IMR-90 (cell line): ENCODE measurements at regions not wholly inside any gene's neighbourhood (a gene's known extent, or its start where the extent isn't known, plus 50 kb on each side); places are given as distances from the start of the nearest gene placed in this dataset.

Source experiments
- ATAC-seq: fragments of 200-7000 bp; cut with Tn5 transposase; 2 replicates; pipeline ENCODE4 v1.9.1; 2020; ENCODE audit warnings: low read depth, mild to moderate bottlenecking, moderate library complexity
- BruUV-seq: library from RNA; stranded (reverse); fragments of 400-500 nt; replicated peaks from 2 replicates; lab custom pipeline; 2021; lab: Mats Ljungman, UMichigan
- CTCF ChIA-PET: fragments of 300-600 bp; formaldehyde crosslinking; extraction: SDS; loops from one replicate; lab custom pipeline; 2021; ENCODE audit warnings: antibody characterized with exemption; lab: Yijun Ruan, JAX
- POLR2A ChIA-PET: fragments of 300-600 bp; sonication (Branson Sonifier 250); formaldehyde crosslinking; loops from one replicate; lab custom pipeline; 2022; ENCODE audit warnings: antibody characterized with exemption; ENCODE audit not compliant: unreplicated experiment; lab: Charles Lee
- DNase-seq: peaks from one replicate; pipeline ENCODE4 v3.0.0; 2013
- H2AFZ ChIP-seq: replicated peaks from 2 replicates; pipeline ENCODE3; 2013; ENCODE audit warnings: low read length, mild to moderate bottlenecking; ENCODE audit not compliant: poor library complexity
- H2AK5ac ChIP-seq: 2 replicates; pipeline ENCODE4 v1.6.1; 2013; ENCODE audit warnings: low read depth, low read length, inconsistent platforms
- H2AK9ac ChIP-seq: replicated peaks from 2 replicates; pipeline ENCODE3; 2013; ENCODE audit warnings: mild to moderate bottlenecking, low read depth, low read length, moderate library complexity; ENCODE audit not compliant: poor library complexity
- H2BK120ac ChIP-seq: 2 replicates; pipeline ENCODE4 v1.6.1; 2013; ENCODE audit warnings: low read depth, low read length, inconsistent platforms
- H2BK15ac ChIP-seq: 3 replicates; pipeline ENCODE4 v1.6.1; 2013; ENCODE audit warnings: low read depth, low read length, inconsistent platforms
- H2BK20ac ChIP-seq: 2 replicates; pipeline ENCODE4 v1.6.1; 2013; ENCODE audit warnings: low read depth, mild to moderate bottlenecking, inconsistent platforms, low read length, moderate library complexity
- H2BK5ac ChIP-seq: 2 replicates; pipeline ENCODE4 v1.6.1; 2013; ENCODE audit warnings: mild to moderate bottlenecking, low read depth, low read length, inconsistent platforms; ENCODE audit not compliant: poor library complexity, severe bottlenecking
- H3K14ac ChIP-seq: replicated peaks from 2 replicates; pipeline ENCODE4 v1.6.1; 2013; ENCODE audit warnings: low read depth, low read length, inconsistent platforms
- H3K18ac ChIP-seq: 2 replicates; pipeline ENCODE4 v1.6.1; 2013; ENCODE audit warnings: low read depth, low read length, control low read depth
- H3K23ac ChIP-seq: 2 replicates; pipeline ENCODE4 v1.6.1; 2013; ENCODE audit warnings: low read depth, low read length, inconsistent platforms
- H3K27ac ChIP-seq: 2 replicates; pipeline ENCODE4 v1.5.1; 2013; ENCODE audit warnings: mild to moderate bottlenecking, control low read depth, low read length; ENCODE audit not compliant: insufficient read depth
- H3K27me3 ChIP-seq: 2 replicates; pipeline ENCODE4 v1.6.1; 2013; ENCODE audit warnings: low read length; ENCODE audit not compliant: control insufficient read depth, insufficient read depth
- H3K36me3 ChIP-seq: 2 replicates; pipeline ENCODE4 v1.6.1; 2013; ENCODE audit warnings: low read length, mixed read lengths; ENCODE audit not compliant: control insufficient read depth, insufficient read depth
- H3K4ac ChIP-seq: 2 replicates; pipeline ENCODE4 v1.6.1; 2013; ENCODE audit warnings: low read depth, low read length, inconsistent platforms
- H3K4me1 ChIP-seq: 2 replicates; pipeline ENCODE4 v1.6.1; 2013; ENCODE audit warnings: low read length, mixed read lengths; ENCODE audit not compliant: control insufficient read depth, insufficient read depth
- H3K4me2 ChIP-seq: 2 replicates; pipeline ENCODE4 v1.6.1; 2013; ENCODE audit warnings: low read depth, mild to moderate bottlenecking, control low read depth, low read length, moderate library complexity
- H3K4me3 ChIP-seq: 2 replicates; pipeline ENCODE4 v1.5.1; 2013; ENCODE audit warnings: low read depth, mild to moderate bottlenecking, control low read depth, low read length, moderate library complexity; ENCODE audit not compliant: insufficient read depth
- H3K56ac ChIP-seq: 2 replicates; pipeline ENCODE4 v1.6.1; 2013; ENCODE audit warnings: low read length, inconsistent platforms; ENCODE audit not compliant: insufficient read depth; ENCODE audit errors: extremely low read depth
- H3K79me1 ChIP-seq, 2 experiments: 2 replicates each; pipeline ENCODE4 v1.6.1; 2013; ENCODE audit warnings: low read length in 2 of 2, inconsistent platforms in 1 of 2, low read depth in 1 of 2
- H3K9ac ChIP-seq: 2 replicates; pipeline ENCODE4 v1.6.1; 2013; ENCODE audit warnings: low read depth, low read length, control low read depth
- H3K9me1 ChIP-seq: 2 replicates; pipeline ENCODE4 v1.6.1; 2013; ENCODE audit warnings: low read length, inconsistent platforms; ENCODE audit not compliant: insufficient read depth
- H3K9me3 ChIP-seq: 2 replicates; pipeline ENCODE4 v1.6.1; 2013; ENCODE audit warnings: low read length; ENCODE audit not compliant: control insufficient read depth, insufficient read depth
- H4K20me1 ChIP-seq: 2 replicates; pipeline ENCODE4 v1.6.1; 2013; ENCODE audit warnings: low read length, inconsistent platforms; ENCODE audit not compliant: insufficient read depth
- H4K5ac ChIP-seq: 2 replicates; pipeline ENCODE4 v1.6.1; 2013; ENCODE audit warnings: mild to moderate bottlenecking, low read depth, low read length, control low read depth
- H4K8ac ChIP-seq, 2 experiments: 2 replicates each; pipeline ENCODE4 v1.6.1; 2013; ENCODE audit warnings: low read depth in 2 of 2, low read length in 2 of 2, control low read depth in 1 of 2, inconsistent platforms in 1 of 2
- H4K91ac ChIP-seq: 2 replicates; pipeline ENCODE4 v1.6.1; 2013; ENCODE audit warnings: low read depth, low read length, inconsistent platforms; ENCODE audit not compliant: insufficient read depth
- BHLHE40 ChIP-seq: fragments of 150-350 bp; IDR thresholded peaks from 2 replicates; pipeline ENCODE4 v1.6.1; 2016; ENCODE audit warnings: mild to moderate bottlenecking, low read depth, low read length
- CEBPB ChIP-seq: IDR thresholded peaks from 2 replicates; pipeline ENCODE4 v1.6.1; 2012; ENCODE audit warnings: low read depth, low read length, improper control_type of control experiment
- CHD1 ChIP-seq: IDR thresholded peaks from 2 replicates; pipeline ENCODE4 v1.6.1; 2012; ENCODE audit warnings: low read depth, low read length, improper control_type of control experiment
- FOS ChIP-seq: fragments of 150-350 bp; IDR thresholded peaks from 2 replicates; pipeline ENCODE4 v1.6.1; 2016; ENCODE audit warnings: low read depth, low read length
- MAFK ChIP-seq: IDR thresholded peaks from 2 replicates; pipeline ENCODE4 v1.6.1; 2012; ENCODE audit warnings: low read depth, low read length, improper control_type of control experiment
- MAZ ChIP-seq: IDR thresholded peaks from 2 replicates; pipeline ENCODE4 v1.6.1; 2012; ENCODE audit warnings: low read depth, mild to moderate bottlenecking, low read length, improper control_type of control experiment, moderate library complexity, borderline replicate concordance
- MXI1 ChIP-seq: IDR thresholded peaks from 2 replicates; pipeline ENCODE4 v1.6.1; 2012; ENCODE audit warnings: low read depth, mild to moderate bottlenecking, low read length, moderate library complexity, borderline replicate concordance
- NFE2L2 ChIP-seq: fragments of 150-350 bp; IDR thresholded peaks from 2 replicates; pipeline ENCODE4 v1.6.1; 2016; ENCODE audit warnings: low read depth, mild to moderate bottlenecking, low read length
- POLR2A ChIP-seq: IDR thresholded peaks from 2 replicates; pipeline ENCODE4 v1.6.1; 2012; ENCODE audit warnings: mild to moderate bottlenecking, low read depth, low read length
- RAD21 ChIP-seq: IDR thresholded peaks from 2 replicates; pipeline ENCODE4 v1.6.1; 2012; ENCODE audit warnings: low read length, improper control_type of control experiment
- RCOR1 ChIP-seq: IDR thresholded peaks from 2 replicates; pipeline ENCODE4 v1.6.1; 2012; ENCODE audit warnings: mild to moderate bottlenecking, low read length, improper control_type of control experiment; ENCODE audit not compliant: insufficient replicate concordance
- RFX5 ChIP-seq: IDR thresholded peaks from 2 replicates; pipeline ENCODE4 v1.8.0; 2012; ENCODE audit warnings: low read depth, mild to moderate bottlenecking, low read length, moderate library complexity
- SMC3 ChIP-seq: fragments of 150-350 bp; IDR thresholded peaks from 2 replicates; pipeline ENCODE4 v1.6.1; 2016; ENCODE audit warnings: low read depth, mild to moderate bottlenecking, antibody characterized with exemption, low read length, moderate library complexity
- WGBS, 2 experiments: methylation state at CpG; one replicate each; pipeline versions ENCODE4 v1.1.5 to v1.1.7; 2013; ENCODE audit warnings: missing lambda C conversion rate in 2 of 2; ENCODE audit not compliant: insufficient read length in 1 of 2; ENCODE audit errors: extremely low coverage in 2 of 2; 5-methylcytosine and 5-hydroxymethylcytosine counted together
- dilution Hi-C: fragments of 300-500 bp; cut with HindIII; formaldehyde crosslinking; loops from one replicate; pipeline ENCODE4 v1.14.3; 2018; ENCODE audit warnings: low sequenced_read_pairs; ENCODE audit not compliant: unreplicated experiment
- in situ Hi-C: fragments of 300-500 bp; cut with MboI; formaldehyde crosslinking; loops from 3 replicates; pipeline ENCODE4 v1.14.3; 2019; ENCODE audit warnings: low sequenced_read_pairs, inconsistent platforms, mixed read lengths
- intact Hi-C: fragments of 100-400 bp; cut with micrococcal nuclease; formaldehyde crosslinking; loops from 2 replicates; pipeline ENCODE4 v1.10.0; 2022
- TF ChIP-seq, protein P1 (sequence below): conservative IDR thresholded peaks from 2 replicates; pipeline ENCODE4 v1.5.1; 2012; ENCODE audit warnings: mild to moderate bottlenecking, low read depth, low read length, improper control_type of control experiment
- TF ChIP-seq, protein P2 (sequence below): fragments of 150-350 bp; IDR thresholded peaks from 2 replicates; pipeline ENCODE4 v1.6.1; 2017; ENCODE audit warnings: mild to moderate bottlenecking, antibody characterized with exemption, low read length, low read depth
- TF ChIP-seq, protein P3 (sequence below): fragments of 150-350 bp; IDR thresholded peaks from 2 replicates; pipeline ENCODE4 v1.6.1; 2016; ENCODE audit warnings: low read depth, mild to moderate bottlenecking, low read length, moderate library complexity, borderline replicate concordance

DNA sequence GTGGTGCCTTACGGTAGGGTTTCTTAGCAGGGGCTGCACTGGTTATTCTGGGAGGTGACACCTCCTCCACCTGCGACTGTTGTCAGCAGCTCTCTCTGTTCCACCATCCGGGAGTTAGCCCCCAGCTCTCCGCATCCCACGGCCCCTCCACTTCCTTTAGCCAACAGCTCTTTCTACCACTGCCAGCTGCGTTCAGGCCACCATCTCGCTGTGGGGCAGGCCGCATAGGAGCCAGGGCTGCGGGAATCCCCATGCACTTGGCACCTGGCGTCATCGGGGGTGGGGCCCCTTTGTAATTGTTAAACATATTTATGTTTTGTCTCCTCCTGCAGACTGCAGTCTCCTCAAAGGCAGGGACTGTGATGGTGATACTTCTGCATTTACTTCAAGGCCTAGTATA, 480.2 kb downstream of the SMARCA1 start:
- dilution Hi-C loops, result no loop called here

More for the DNA sequence above, 480.2 kb downstream of the SMARCA1 start:
- Histone ChIP-seq H2BK15ac (no peak overlapping the region), H3K36me3 (no peaks in the 10 kb centered on the region), H2AFZ (no peak overlapping the region), H2AK5ac (no peak overlapping the region), H3K27me3 (no peaks in the 10 kb centered on the region), H3K18ac (no peak overlapping the region), H3K4ac (no peak overlapping the region), H3K9ac (no peak overlapping the region), H4K8ac (no peak overlapping the region), H4K5ac (no peak overlapping the region), H3K9me1 (no peaks in the 10 kb centered on the region), H3K9me3 (peaks cover 9% of the 10 kb centered on the region; the same call in 1 of the 2 replicates), H3K56ac (no peak overlapping the region), H3K4me3 (no peak overlapping the region), H4K20me1 (no peaks in the 10 kb centered on the region), H3K4me1 (no peaks in the 10 kb centered on the region), H2AK9ac (no peak overlapping the region), H2BK120ac (no peak overlapping the region), H3K14ac (no peak overlapping the region), H3K4me2 (no peak overlapping the region), H3K27ac (no peak overlapping the region), H3K79me1 (no peaks in the 10 kb centered on the region), H4K91ac (no peak overlapping the region), H3K23ac (no peak overlapping the region), H2BK20ac (no peak overlapping the region), H2BK5ac (no peak overlapping the region)
- 87% methylated on average over 4 of the region's 11 CpGs; no CpG with 5 or more reads in 1 of the 2 experiments for WGBS, 2 experiments
- ChIA-PET POLR2A (interaction anchor here (0.6 kb wide), 1 partner anchor 17 kb away, joined by 3 read pairs; no protein-coding TSS in a partner anchor), CTCF (no interaction called here)
- ATAC-seq (no peak), DNase-seq (no peak)
- TF ChIP-seq RCOR1 (no peak), FOS (no peak), MAZ (no peak), RAD21 (no peak), MAFK (no peak), RFX5 (no peak), CEBPB (no peak), MXI1 (no peak), CHD1 (no peak), BHLHE40 (no peak), SMC3 (no peak), POLR2A (no peak), NFE2L2 (no peak)
- TF ChIP-seq, protein P1, sequence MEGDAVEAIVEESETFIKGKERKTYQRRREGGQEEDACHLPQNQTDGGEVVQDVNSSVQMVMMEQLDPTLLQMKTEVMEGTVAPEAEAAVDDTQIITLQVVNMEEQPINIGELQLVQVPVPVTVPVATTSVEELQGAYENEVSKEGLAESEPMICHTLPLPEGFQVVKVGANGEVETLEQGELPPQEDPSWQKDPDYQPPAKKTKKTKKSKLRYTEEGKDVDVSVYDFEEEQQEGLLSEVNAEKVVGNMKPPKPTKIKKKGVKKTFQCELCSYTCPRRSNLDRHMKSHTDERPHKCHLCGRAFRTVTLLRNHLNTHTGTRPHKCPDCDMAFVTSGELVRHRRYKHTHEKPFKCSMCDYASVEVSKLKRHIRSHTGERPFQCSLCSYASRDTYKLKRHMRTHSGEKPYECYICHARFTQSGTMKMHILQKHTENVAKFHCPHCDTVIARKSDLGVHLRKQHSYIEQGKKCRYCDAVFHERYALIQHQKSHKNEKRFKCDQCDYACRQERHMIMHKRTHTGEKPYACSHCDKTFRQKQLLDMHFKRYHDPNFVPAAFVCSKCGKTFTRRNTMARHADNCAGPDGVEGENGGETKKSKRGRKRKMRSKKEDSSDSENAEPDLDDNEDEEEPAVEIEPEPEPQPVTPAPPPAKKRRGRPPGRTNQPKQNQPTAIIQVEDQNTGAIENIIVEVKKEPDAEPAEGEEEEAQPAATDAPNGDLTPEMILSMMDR, result no peak
- TF ChIP-seq, protein P2, sequence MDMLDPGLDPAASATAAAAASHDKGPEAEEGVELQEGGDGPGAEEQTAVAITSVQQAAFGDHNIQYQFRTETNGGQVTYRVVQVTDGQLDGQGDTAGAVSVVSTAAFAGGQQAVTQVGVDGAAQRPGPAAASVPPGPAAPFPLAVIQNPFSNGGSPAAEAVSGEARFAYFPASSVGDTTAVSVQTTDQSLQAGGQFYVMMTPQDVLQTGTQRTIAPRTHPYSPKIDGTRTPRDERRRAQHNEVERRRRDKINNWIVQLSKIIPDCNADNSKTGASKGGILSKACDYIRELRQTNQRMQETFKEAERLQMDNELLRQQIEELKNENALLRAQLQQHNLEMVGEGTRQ, result no peak
- TF ChIP-seq, protein P3, sequence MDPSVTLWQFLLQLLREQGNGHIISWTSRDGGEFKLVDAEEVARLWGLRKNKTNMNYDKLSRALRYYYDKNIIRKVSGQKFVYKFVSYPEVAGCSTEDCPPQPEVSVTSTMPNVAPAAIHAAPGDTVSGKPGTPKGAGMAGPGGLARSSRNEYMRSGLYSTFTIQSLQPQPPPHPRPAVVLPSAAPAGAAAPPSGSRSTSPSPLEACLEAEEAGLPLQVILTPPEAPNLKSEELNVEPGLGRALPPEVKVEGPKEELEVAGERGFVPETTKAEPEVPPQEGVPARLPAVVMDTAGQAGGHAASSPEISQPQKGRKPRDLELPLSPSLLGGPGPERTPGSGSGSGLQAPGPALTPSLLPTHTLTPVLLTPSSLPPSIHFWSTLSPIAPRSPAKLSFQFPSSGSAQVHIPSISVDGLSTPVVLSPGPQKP, result no peak
- no TSS peak for BruUV-seq
- intact Hi-C loops (no loop called here), in situ Hi-C loops (no loop called here)
